Vagina (tissue), 2 donors: ENCODE measurements at regions not wholly inside any gene's neighbourhood (a gene's known extent, or its start where the extent isn't known, plus 50 kb on each side); places are given as distances from the start of the nearest gene placed in this dataset.

Source experiments
- DNase-seq, 2 donors: peaks; one replicate each; pipeline ENCODE4 v3.0.0-alpha.2; 2017; ENCODE audit errors: extremely low spot score in 2 of 2
- H3K27ac ChIP-seq: fragments of 200-600 bp; sonication (generic); one replicate; pipeline ENCODE4 v1.5.1; 2019
- H3K27me3 ChIP-seq: fragments of 200-600 bp; sonication (generic); one replicate; pipeline ENCODE4 v1.5.1; 2019
- H3K36me3 ChIP-seq, 2 donors: fragments of 200-600 bp; sonication (generic); one replicate each; pipeline ENCODE4 v1.5.1; 2017 to 2019
- H3K4me1 ChIP-seq: fragments of 200-600 bp; sonication (generic); one replicate; pipeline ENCODE4 v1.5.1; 2019
- H3K4me3 ChIP-seq, 2 donors: fragments of 200-600 bp; sonication (generic); 1 replicate in 1 of 2; 2 replicates in 1 of 2; pipeline ENCODE4 v1.5.1; 2016 to 2019
- H3K9me3 ChIP-seq: fragments of 200-600 bp; sonication (generic); one replicate; pipeline ENCODE4 v1.5.1; 2019
- POLR2A ChIP-seq, 2 donors: fragments of 450-650 bp; IDR thresholded peaks; one replicate each; pipeline ENCODE4 v1.6.1; 2017; ENCODE audit warnings: antibody characterized with exemption in 2 of 2, mild to moderate bottlenecking in 2 of 2, moderate library complexity in 2 of 2
- POLR2AphosphoS5 ChIP-seq, 2 donors: sonication (generic); formaldehyde crosslinking; IDR thresholded peaks; one replicate each; pipeline ENCODE4 v1.9.0; 2017; ENCODE audit warnings: antibody characterized with exemption in 2 of 2, mild to moderate bottlenecking in 2 of 2, low read depth in 1 of 2; ENCODE audit not compliant: insufficient read depth in 1 of 2
- intact Hi-C: fragments of 100-400 bp; cut with DNase I; formaldehyde crosslinking; loops from one replicate; pipeline ENCODE4 v1.15.1; 2023
- TF ChIP-seq, protein P1 (sequence below), 3 experiments: fragments of 450-650 bp in 2 of 3; fragments of 200-600 bp in 1 of 3; sonication (generic) in 1 of 3; IDR thresholded peaks; one replicate each; pipeline ENCODE4 v1.5.1; 2017 to 2019; ENCODE audit warnings: antibody characterized with exemption in 3 of 3, mild to moderate bottlenecking in 2 of 3, moderate library complexity in 2 of 3

DNA sequence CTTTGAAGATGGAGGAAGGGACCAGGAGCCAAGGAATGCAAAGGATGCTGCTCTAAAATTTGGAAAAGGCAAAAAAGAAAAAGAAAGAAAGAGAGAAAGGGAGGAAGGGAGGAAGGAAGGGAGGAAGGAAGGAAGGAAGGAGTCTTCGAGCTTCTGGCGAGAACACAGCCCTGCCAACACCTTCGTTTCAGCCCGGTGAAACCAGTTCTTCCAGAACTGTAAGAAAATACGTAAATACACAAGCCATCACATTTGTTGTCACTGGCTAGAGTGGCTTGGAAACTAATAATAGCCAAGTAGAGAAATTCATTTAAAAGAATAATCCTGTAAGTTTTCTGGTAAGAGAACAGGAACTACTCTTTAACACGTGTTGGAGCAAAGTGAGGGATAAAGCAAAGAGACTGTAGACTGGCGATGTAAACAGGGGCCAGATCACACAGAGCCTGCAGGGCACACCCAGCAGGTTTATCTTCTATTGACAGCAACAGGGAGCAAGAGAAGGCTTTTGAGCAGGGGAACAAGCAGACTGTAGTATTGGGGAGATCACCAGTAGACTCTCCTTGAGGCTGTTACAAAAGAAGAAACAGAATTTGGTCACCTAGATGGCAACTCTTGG lies 188.7 kb upstream of the MPHOSPH6 start:
- DNase-seq = peak; percentile 16 to 22
- H3K4me3 ChIP-seq = no peak overlapping the region
- no peaks in the 10 kb centered on the region for H3K4me1 ChIP-seq
- no peak for TF ChIP-seq POLR2AphosphoS5 (IDR thresholded peaks at IDR 0.05; ENCODE audit: insufficient read depth in 1 of 2, low read depth in 1 of 2)
- TF ChIP-seq, protein P1, sequence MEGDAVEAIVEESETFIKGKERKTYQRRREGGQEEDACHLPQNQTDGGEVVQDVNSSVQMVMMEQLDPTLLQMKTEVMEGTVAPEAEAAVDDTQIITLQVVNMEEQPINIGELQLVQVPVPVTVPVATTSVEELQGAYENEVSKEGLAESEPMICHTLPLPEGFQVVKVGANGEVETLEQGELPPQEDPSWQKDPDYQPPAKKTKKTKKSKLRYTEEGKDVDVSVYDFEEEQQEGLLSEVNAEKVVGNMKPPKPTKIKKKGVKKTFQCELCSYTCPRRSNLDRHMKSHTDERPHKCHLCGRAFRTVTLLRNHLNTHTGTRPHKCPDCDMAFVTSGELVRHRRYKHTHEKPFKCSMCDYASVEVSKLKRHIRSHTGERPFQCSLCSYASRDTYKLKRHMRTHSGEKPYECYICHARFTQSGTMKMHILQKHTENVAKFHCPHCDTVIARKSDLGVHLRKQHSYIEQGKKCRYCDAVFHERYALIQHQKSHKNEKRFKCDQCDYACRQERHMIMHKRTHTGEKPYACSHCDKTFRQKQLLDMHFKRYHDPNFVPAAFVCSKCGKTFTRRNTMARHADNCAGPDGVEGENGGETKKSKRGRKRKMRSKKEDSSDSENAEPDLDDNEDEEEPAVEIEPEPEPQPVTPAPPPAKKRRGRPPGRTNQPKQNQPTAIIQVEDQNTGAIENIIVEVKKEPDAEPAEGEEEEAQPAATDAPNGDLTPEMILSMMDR (IDR thresholded peaks at IDR 0.05) = no peak
- H3K36me3 ChIP-seq = no peaks in the 10 kb centered on the region
- H3K9me3 ChIP-seq = no peaks in the 10 kb centered on the region
- intact Hi-C loops = no loop called here
- H3K27me3 ChIP-seq = no peaks in the 10 kb centered on the region
- no peak overlapping the region for H3K27ac ChIP-seq

DNA sequence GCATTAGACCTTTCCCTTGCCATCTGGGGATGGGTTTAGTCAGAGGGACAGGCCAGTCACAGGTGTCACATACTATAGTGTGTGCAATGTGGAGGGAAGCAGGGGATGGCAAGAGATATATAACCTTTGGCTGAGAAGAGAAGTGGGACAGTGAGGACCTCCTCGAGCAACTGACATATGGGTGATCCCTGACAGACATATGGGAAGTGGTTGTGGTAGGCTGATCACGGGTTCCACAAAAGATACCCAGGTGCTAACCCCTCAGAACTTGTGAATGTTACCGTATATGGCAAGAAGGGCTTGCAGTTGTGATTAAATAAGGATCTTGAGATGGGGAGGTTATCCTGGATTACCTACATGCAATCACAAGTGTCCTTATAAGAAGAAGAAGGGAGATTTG lies 188.1 kb upstream of the MPHOSPH6 start:
- intact Hi-C loops = no loop called here
- DNase-seq = peak; percentile 49 to 65
- Histone ChIP-seq H3K9me3 (no peaks in the 10 kb centered on the region), H3K36me3 (no peaks in the 10 kb centered on the region), H3K27me3 (no peaks in the 10 kb centered on the region), H3K4me3 (no peak overlapping the region), H3K4me1 (no peaks in the 10 kb centered on the region), H3K27ac (no peak overlapping the region)
- TF ChIP-seq POLR2A (IDR thresholded peaks at IDR 0.05) = no peak
- TF ChIP-seq, protein P1 (IDR thresholded peaks at IDR 0.05) = no peak
- TF ChIP-seq POLR2AphosphoS5 (IDR thresholded peaks at IDR 0.05; ENCODE audit: insufficient read depth in 1 of 2, low read depth in 1 of 2) = no peak

DNA sequence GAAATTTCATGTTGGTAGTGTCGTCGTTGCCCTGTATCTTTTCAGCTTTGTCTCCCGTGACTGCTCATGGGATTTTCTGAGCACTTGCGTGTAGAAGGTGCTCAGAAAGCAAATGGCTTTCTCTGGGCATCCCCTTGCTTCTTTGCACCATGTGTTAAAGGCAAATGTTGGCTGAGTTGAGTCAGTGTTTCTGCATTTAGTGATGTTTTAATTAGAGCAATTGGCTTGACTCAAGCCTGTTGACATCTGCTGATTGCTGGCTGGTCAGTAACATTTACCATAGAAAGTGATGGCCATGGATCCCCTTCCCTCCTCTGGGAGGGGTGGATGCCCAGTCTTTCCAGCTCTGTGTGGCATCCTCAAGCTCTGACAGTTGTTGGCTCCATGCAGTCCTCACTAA lies 187.2 kb upstream of the MPHOSPH6 start:
- TF ChIP-seq POLR2A (IDR thresholded peaks at IDR 0.05) (no peak), POLR2AphosphoS5 (IDR thresholded peaks at IDR 0.05; ENCODE audit: insufficient read depth in 1 of 2, low read depth in 1 of 2) (no peak)
- TF ChIP-seq, protein P1 (IDR thresholded peaks at IDR 0.05) = no peak
- H3K4me3 ChIP-seq = no peak overlapping the region
- H3K9me3 ChIP-seq = no peaks in the 10 kb centered on the region
- no peaks in the 10 kb centered on the region for H3K4me1 ChIP-seq
- intact Hi-C loops = no loop called here
- H3K36me3 ChIP-seq = no peaks in the 10 kb centered on the region
- no peak overlapping the region for H3K27ac ChIP-seq
- no peaks in the 10 kb centered on the region for H3K27me3 ChIP-seq
- DNase-seq = peak; percentile 32 to 40

DNA sequence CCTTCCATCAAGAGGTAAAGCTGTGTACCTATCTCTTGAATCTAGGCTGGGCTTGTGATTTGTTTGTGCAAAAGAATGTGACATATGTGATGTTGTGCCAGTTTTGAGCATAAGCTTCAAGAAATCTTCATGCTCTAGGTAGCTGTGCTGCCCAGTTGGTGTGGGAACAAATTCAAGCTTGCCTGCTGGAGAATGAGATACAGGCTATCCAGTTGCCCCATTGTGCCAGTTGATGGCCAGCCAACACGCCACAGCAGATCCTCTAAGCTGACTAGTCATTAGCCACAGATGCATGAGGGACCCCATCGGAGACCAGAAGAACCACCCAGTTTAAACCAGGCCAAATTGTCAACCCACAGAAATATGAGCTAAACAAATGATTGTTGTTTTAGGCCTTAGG lies 180.5 kb upstream of the MPHOSPH6 start:
- no peaks in the 10 kb centered on the region for H3K9me3 ChIP-seq
- no peaks in the 10 kb centered on the region for H3K36me3 ChIP-seq
- H3K4me1 ChIP-seq = no peaks in the 10 kb centered on the region
- peak in 1 of 2 donors; percentile 16 for DNase-seq
- H3K27me3 ChIP-seq = no peaks in the 10 kb centered on the region
- intact Hi-C loops = no loop called here
- H3K27ac ChIP-seq = no peak overlapping the region
- no peak overlapping the region for H3K4me3 ChIP-seq
- TF ChIP-seq POLR2A (IDR thresholded peaks at IDR 0.05) (no peak), POLR2AphosphoS5 (IDR thresholded peaks at IDR 0.05; ENCODE audit: insufficient read depth in 1 of 2, low read depth in 1 of 2) (no peak)
- TF ChIP-seq, protein P1 (IDR thresholded peaks at IDR 0.05) = no peak

DNA sequence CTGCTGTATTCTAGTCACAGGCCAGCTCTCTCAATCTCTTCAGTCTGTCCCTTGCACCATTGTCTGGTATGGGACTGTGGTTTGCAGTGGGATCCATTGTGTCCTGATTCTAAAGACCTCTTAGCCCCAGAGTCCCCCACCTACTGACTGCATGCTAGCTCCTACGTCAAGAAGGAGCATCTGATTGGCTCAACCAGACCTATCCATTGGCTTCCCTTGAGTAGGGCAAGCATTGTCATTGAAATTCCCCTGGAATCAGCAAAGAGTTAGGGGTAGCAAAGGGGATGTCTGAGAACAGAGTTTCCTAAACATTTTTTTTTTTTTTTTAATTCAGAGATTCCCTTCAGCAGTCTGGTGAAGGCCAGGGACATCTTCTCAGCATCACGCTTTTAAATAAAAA lies 175.3 kb upstream of the MPHOSPH6 start:
- Histone ChIP-seq H3K36me3 (no peaks in the 10 kb centered on the region), H3K27ac (no peak overlapping the region), H3K27me3 (no peaks in the 10 kb centered on the region), H3K4me3 (no peak overlapping the region), H3K9me3 (no peaks in the 10 kb centered on the region), H3K4me1 (no peaks in the 10 kb centered on the region)
- DNase-seq = no peak
- intact Hi-C loops = no loop called here
- TF ChIP-seq, protein P1 (IDR thresholded peaks at IDR 0.05) = no peak
- no peak for TF ChIP-seq POLR2AphosphoS5 (IDR thresholded peaks at IDR 0.05; ENCODE audit: insufficient read depth in 1 of 2, low read depth in 1 of 2)
- no peak for TF ChIP-seq POLR2A (IDR thresholded peaks at IDR 0.05)
